ENCODE measurements at regions not wholly inside any gene's neighbourhood (a gene's known extent, or its start where the extent isn't known, plus 50 kb on each side); places are given as distances from the start of the nearest gene placed in this dataset.
A peak's percentile ranks its signal among the peaks of the same experiment; 100 is the strongest.

DNA sequence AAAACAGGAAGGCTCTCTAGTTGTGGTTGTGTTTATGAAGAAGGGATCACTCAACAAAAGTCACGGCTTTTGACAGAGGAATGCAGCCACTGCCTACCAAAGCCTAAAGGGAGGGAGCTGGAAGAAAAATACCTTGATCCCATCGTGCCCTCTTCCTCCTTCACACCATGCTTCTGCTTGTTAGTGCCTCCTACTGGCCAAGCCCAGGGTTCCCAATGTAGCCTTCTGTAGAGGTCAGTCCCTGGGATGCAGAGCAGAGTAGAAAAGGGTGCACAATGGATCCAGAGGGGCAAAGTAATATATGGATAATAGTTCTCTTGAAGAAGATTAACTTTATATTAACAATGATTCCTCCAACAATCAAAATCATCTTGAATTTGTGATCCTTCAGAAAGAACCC lies 293.5 kb upstream of the FERMT1 start:
- DNase-seq (no peak), ATAC-seq (ENCODE audit: insufficient read depth, low read depth) (no peak)

GRCh38 chr20:6411651-6412050 lies 288.8 kb upstream of the FERMT1 start:
- Histone ChIP-seq H3K4me2 (ENCODE audit: insufficient read depth, low read length) (no peak overlapping the region), H3K4me1 (ENCODE audit: insufficient read depth, low read length) (no peaks in the 10 kb centered on the region), H3K9ac (ENCODE audit: low read depth, low read length) (no peak overlapping the region), H3K79me2 (ENCODE audit: insufficient read depth, low read length) (no peaks in the 10 kb centered on the region), H3K27me3 (ENCODE audit: insufficient read depth, low read length, poor library complexity) (no peaks in the 10 kb centered on the region), H3K4me3 (ENCODE audit: low read depth in 1 of 2, low read length in 2 of 2) (no peak overlapping the region), H3K36me3 (ENCODE audit: insufficient read depth, low read length) (no peaks in the 10 kb centered on the region), H3K9me3 (ENCODE audit: insufficient read depth, low read length, severe bottlenecking) (no peaks in the 10 kb centered on the region), H2AFZ (ENCODE audit: low read depth, low read length) (no peak overlapping the region), H3K27ac (ENCODE audit: low read length) (no peak overlapping the region), H4K20me1 (ENCODE audit: insufficient read depth, low read length) (no peaks in the 10 kb centered on the region)
- DNase-seq (no peak), ATAC-seq (ENCODE audit: insufficient read depth, low read depth) (no peak)
- no peak for TF ChIP-seq CTCF (IDR thresholded peaks at IDR 0.05; ENCODE audit: borderline replicate concordance, extremely low read depth, low read length, poor library complexity, severe bottlenecking)
- TF ChIP-seq EZH2 (IDR thresholded peaks at IDR 0.05; ENCODE audit: borderline replicate concordance, low read depth, low read length, severe bottlenecking), result no peak

More for the DNA sequence above, 293.5 kb upstream of the FERMT1 start:
- TF ChIP-seq CTCF (IDR thresholded peaks at IDR 0.05; ENCODE audit: borderline replicate concordance, extremely low read depth, low read length, poor library complexity, severe bottlenecking), result peak; percentile 34
- TF ChIP-seq EZH2 (IDR thresholded peaks at IDR 0.05; ENCODE audit: borderline replicate concordance, low read depth, low read length, severe bottlenecking), result no peak
- H3K27me3 ChIP-seq (ENCODE audit: insufficient read depth, low read length, poor library complexity), result no peaks in the 10 kb centered on the region
- H3K9me3 ChIP-seq (ENCODE audit: insufficient read depth, low read length, severe bottlenecking), result no peaks in the 10 kb centered on the region
- H4K20me1 ChIP-seq (ENCODE audit: insufficient read depth, low read length), result no peaks in the 10 kb centered on the region
- H3K4me2 ChIP-seq (ENCODE audit: insufficient read depth, low read length), result no peak overlapping the region
- no peaks in the 10 kb centered on the region for H3K4me1 ChIP-seq (ENCODE audit: insufficient read depth, low read length)
- no peak overlapping the region for H3K27ac ChIP-seq (ENCODE audit: low read length)
- no peaks in the 10 kb centered on the region for H3K36me3 ChIP-seq (ENCODE audit: insufficient read depth, low read length)
- no peaks in the 10 kb centered on the region for H3K79me2 ChIP-seq (ENCODE audit: insufficient read depth, low read length)
- no peak overlapping the region for H2AFZ ChIP-seq (ENCODE audit: low read depth, low read length)
- no peak overlapping the region for H3K4me3 ChIP-seq (ENCODE audit: low read depth in 1 of 2, low read length in 2 of 2)
- H3K9ac ChIP-seq (ENCODE audit: low read depth, low read length), result no peak overlapping the region

DNA sequence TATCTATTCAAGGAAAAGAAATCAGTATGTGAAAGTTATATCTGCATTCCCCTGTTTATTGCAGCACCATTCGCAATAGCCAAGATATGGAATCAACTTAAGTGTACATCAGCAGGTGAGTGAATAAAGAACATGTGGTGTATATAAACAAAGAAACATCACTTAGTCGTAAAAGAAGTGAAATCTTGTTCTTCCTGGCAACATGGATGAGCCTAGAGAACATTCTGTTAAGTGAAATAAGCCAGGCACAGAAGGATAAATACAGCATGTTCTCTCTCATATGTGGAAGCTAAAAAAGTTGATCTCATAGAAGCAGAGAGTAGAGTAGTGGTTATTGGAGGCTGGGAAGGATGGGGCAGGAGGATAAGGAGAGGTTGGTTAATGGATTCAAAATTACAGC lies 287.9 kb upstream of the FERMT1 start:
- Histone ChIP-seq H2AFZ (ENCODE audit: low read depth, low read length) (no peak overlapping the region), H3K27me3 (ENCODE audit: insufficient read depth, low read length, poor library complexity) (no peaks in the 10 kb centered on the region), H4K20me1 (ENCODE audit: insufficient read depth, low read length) (no peaks in the 10 kb centered on the region), H3K4me1 (ENCODE audit: insufficient read depth, low read length) (no peaks in the 10 kb centered on the region), H3K36me3 (ENCODE audit: insufficient read depth, low read length) (no peaks in the 10 kb centered on the region), H3K4me2 (ENCODE audit: insufficient read depth, low read length) (no peak overlapping the region), H3K79me2 (ENCODE audit: insufficient read depth, low read length) (no peaks in the 10 kb centered on the region), H3K27ac (ENCODE audit: low read length) (no peak overlapping the region), H3K4me3 (ENCODE audit: low read depth in 1 of 2, low read length in 2 of 2) (no peak overlapping the region), H3K9me3 (ENCODE audit: insufficient read depth, low read length, severe bottlenecking) (no peaks in the 10 kb centered on the region), H3K9ac (ENCODE audit: low read depth, low read length) (no peak overlapping the region)
- no peak for DNase-seq
- TF ChIP-seq CTCF (IDR thresholded peaks at IDR 0.05; ENCODE audit: borderline replicate concordance, extremely low read depth, low read length, poor library complexity, severe bottlenecking) (no peak), EZH2 (IDR thresholded peaks at IDR 0.05; ENCODE audit: borderline replicate concordance, low read depth, low read length, severe bottlenecking) (no peak)
- no peak for ATAC-seq (ENCODE audit: insufficient read depth, low read depth)

DNA sequence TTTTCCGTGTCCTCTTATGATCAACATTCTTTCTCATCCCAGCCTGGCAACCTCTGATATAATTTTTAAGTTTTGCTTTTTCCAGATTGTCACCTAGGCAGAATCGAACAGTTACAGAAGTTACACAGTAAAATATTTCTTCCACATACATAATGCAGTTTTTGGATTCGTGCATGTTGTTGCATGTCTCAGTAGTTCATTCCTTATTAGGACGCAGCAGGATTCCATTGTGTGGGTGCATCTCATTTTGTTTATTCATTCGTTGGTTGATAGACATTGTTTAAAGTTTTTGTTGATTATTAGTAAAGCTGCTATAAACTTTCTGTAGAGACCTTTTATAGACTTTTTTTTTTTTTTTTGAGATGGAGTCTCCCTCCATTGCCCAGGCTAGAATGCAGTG lies 284.3 kb upstream of the FERMT1 start:
- H3K27me3 ChIP-seq (ENCODE audit: insufficient read depth, low read length, poor library complexity), result no peaks in the 10 kb centered on the region
- DNase-seq, result no peak
- no peaks in the 10 kb centered on the region for H4K20me1 ChIP-seq (ENCODE audit: insufficient read depth, low read length)
- H3K79me2 ChIP-seq (ENCODE audit: insufficient read depth, low read length), result no peaks in the 10 kb centered on the region
- H3K9me3 ChIP-seq (ENCODE audit: insufficient read depth, low read length, severe bottlenecking), result no peaks in the 10 kb centered on the region
- no peaks in the 10 kb centered on the region for H3K4me1 ChIP-seq (ENCODE audit: insufficient read depth, low read length)
- ATAC-seq (ENCODE audit: insufficient read depth, low read depth), result no peak
- TF ChIP-seq CTCF (IDR thresholded peaks at IDR 0.05; ENCODE audit: borderline replicate concordance, extremely low read depth, low read length, poor library complexity, severe bottlenecking) (no peak), EZH2 (IDR thresholded peaks at IDR 0.05; ENCODE audit: borderline replicate concordance, low read depth, low read length, severe bottlenecking) (no peak)
- no peaks in the 10 kb centered on the region for H3K36me3 ChIP-seq (ENCODE audit: insufficient read depth, low read length)
- H2AFZ ChIP-seq (ENCODE audit: low read depth, low read length), result no peak overlapping the region
- no peak overlapping the region for H3K4me3 ChIP-seq (ENCODE audit: low read depth in 1 of 2, low read length in 2 of 2)
- H3K9ac ChIP-seq (ENCODE audit: low read depth, low read length), result no peak overlapping the region
- no peak overlapping the region for H3K4me2 ChIP-seq (ENCODE audit: insufficient read depth, low read length)
- no peak overlapping the region for H3K27ac ChIP-seq (ENCODE audit: low read length)

All from DND-41 (cell line).